ENCODE measurements at regions not wholly inside any gene's neighbourhood (a gene's known extent, or its start where the extent isn't known, plus 50 kb on each side); places are given as distances from the start of the nearest gene placed in this dataset.

GRCh38 chr1:214882616-214883015, 199.9 kb upstream of the KCNK2 start:
- TF ChIP-seq, protein P1, sequence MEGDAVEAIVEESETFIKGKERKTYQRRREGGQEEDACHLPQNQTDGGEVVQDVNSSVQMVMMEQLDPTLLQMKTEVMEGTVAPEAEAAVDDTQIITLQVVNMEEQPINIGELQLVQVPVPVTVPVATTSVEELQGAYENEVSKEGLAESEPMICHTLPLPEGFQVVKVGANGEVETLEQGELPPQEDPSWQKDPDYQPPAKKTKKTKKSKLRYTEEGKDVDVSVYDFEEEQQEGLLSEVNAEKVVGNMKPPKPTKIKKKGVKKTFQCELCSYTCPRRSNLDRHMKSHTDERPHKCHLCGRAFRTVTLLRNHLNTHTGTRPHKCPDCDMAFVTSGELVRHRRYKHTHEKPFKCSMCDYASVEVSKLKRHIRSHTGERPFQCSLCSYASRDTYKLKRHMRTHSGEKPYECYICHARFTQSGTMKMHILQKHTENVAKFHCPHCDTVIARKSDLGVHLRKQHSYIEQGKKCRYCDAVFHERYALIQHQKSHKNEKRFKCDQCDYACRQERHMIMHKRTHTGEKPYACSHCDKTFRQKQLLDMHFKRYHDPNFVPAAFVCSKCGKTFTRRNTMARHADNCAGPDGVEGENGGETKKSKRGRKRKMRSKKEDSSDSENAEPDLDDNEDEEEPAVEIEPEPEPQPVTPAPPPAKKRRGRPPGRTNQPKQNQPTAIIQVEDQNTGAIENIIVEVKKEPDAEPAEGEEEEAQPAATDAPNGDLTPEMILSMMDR (IDR thresholded peaks at IDR 0.05; ENCODE audit: low read depth, low read length, missing input control), result no peak
- no peak for TF ChIP-seq SP1 (IDR thresholded peaks at IDR 0.05)
- TF ChIP-seq TAF1 (conservative IDR thresholded peaks at IDR 0.05), result no peak
- no peak for TF ChIP-seq YY1 (IDR thresholded peaks at IDR 0.05)
- no peak for TF ChIP-seq JUND (IDR thresholded peaks at IDR 0.05)

Data from liver (tissue), 3 donors.